ENCODE measurements at regions not wholly inside any gene's neighbourhood (a gene's known extent, or its start where the extent isn't known, plus 50 kb on each side); places are given as distances from the start of the nearest gene placed in this dataset.
"Not testable (repeated sequence)": the region's sequence is repeated elsewhere in the genome, so short reads cannot be mapped to it uniquely, and the experiment has no call there.

GRCh38 chrX:109155161-109155560 is 326.7 kb downstream of the GUCY2F start:
- TF ChIP-seq EZH2 (IDR thresholded peaks at IDR 0.05; ENCODE audit: insufficient read depth, poor library complexity, severe bottlenecking) = no peak
- no peak for TF ChIP-seq EZH2phosphoT487 (IDR thresholded peaks at IDR 0.05; ENCODE audit: insufficient read depth, low read depth)
- Histone ChIP-seq H3K79me2 (ENCODE audit: insufficient read depth) (no peaks in the 10 kb centered on the region), H2AFZ (no peak overlapping the region), H3K36me3 (ENCODE audit: low read depth) (no peaks in the 10 kb centered on the region), H3K9me3 (ENCODE audit: low read depth) (no peaks in the 10 kb centered on the region), H3K9me2 (ENCODE audit: insufficient read depth) (no peaks in the 10 kb centered on the region), H3K9ac (no peak overlapping the region), H3K4me1 (ENCODE audit: insufficient read depth) (no peaks in the 10 kb centered on the region), H3K27me3 (replicated peaks; ENCODE audit: insufficient read depth) (no peaks in the 10 kb centered on the region), H3K27ac (no peak overlapping the region), H3F3A (ENCODE audit: insufficient read depth) (no peaks in the 10 kb centered on the region), H3K4me2 (ENCODE audit: unreplicated experiment) (no peak overlapping the region), H4K20me1 (ENCODE audit: insufficient read depth) (no peaks in the 10 kb centered on the region), H3K4me3 (no peak overlapping the region)
- in situ Hi-C loops (cut with MboI) = no loop called here
- 8 to 17% methylated on average over 1 of the region's 1 CpG for WGBS, 2 experiments (ENCODE audit: low coverage in 1 of 2, low lambda C conversion rate in 2 of 2, missing lambda C conversion rate in 2 of 2)
- no peak for DNase-seq

- H3K9me2 ChIP-seq (ENCODE audit: insufficient read depth); H4K20me1 ChIP-seq (ENCODE audit: insufficient read depth); H3K27me3 ChIP-seq (replicated peaks; ENCODE audit: insufficient read depth); H3K36me3 ChIP-seq (ENCODE audit: low read depth); H2AFZ ChIP-seq; H3K4me3 ChIP-seq; H3F3A ChIP-seq (ENCODE audit: insufficient read depth); H3K4me1 ChIP-seq (ENCODE audit: insufficient read depth); H3K27ac ChIP-seq; in situ Hi-C loops (cut with MboI); H3K9me3 ChIP-seq (ENCODE audit: low read depth); H3K4me2 ChIP-seq (ENCODE audit: unreplicated experiment); H3K9ac ChIP-seq; DNase-seq; H3K79me2 ChIP-seq (ENCODE audit: insufficient read depth): not testable (repeated sequence)
- 0% methylated on average over 1 of the region's 1 CpG for WGBS, 2 experiments (ENCODE audit: low coverage in 1 of 2, low lambda C conversion rate in 2 of 2, missing lambda C conversion rate in 2 of 2)
These were observed 337.7 kb downstream of the GUCY2F start for GRCh38 chrX:109144173-109144572.

GRCh38 chrX:109140463-109140862 is 341.4 kb downstream of the GUCY2F start:
- in situ Hi-C loops (cut with MboI) = no loop called here
- no peak for DNase-seq
- Histone ChIP-seq H3K9me3 (ENCODE audit: low read depth) (no peaks in the 10 kb centered on the region), H3K36me3 (ENCODE audit: low read depth) (no peaks in the 10 kb centered on the region), H3K9ac (no peak overlapping the region), H3K4me1 (ENCODE audit: insufficient read depth) (no peaks in the 10 kb centered on the region), H4K20me1 (ENCODE audit: insufficient read depth) (no peaks in the 10 kb centered on the region), H3F3A (ENCODE audit: insufficient read depth) (no peaks in the 10 kb centered on the region), H2AFZ (no peak overlapping the region), H3K4me3 (no peak overlapping the region), H3K27ac (no peak overlapping the region), H3K9me2 (ENCODE audit: insufficient read depth) (no peaks in the 10 kb centered on the region), H3K79me2 (ENCODE audit: insufficient read depth) (no peaks in the 10 kb centered on the region), H3K27me3 (replicated peaks; ENCODE audit: insufficient read depth) (no peaks in the 10 kb centered on the region), H3K4me2 (ENCODE audit: unreplicated experiment) (no peak overlapping the region)
- no peak for TF ChIP-seq EZH2phosphoT487 (IDR thresholded peaks at IDR 0.05; ENCODE audit: insufficient read depth, low read depth)
- no peak for TF ChIP-seq EZH2 (IDR thresholded peaks at IDR 0.05; ENCODE audit: insufficient read depth, poor library complexity, severe bottlenecking)

GRCh38 chrX:109134777-109135176 is 347.1 kb downstream of the GUCY2F start:
- H3K9me2 ChIP-seq (ENCODE audit: insufficient read depth) = no peaks in the 10 kb centered on the region
- H3K4me2 ChIP-seq (ENCODE audit: unreplicated experiment) = no peak overlapping the region
- in situ Hi-C loops (cut with MboI) = no loop called here
- H3K27ac ChIP-seq = no peak overlapping the region
- H3K9ac ChIP-seq = no peak overlapping the region
- H3K79me2 ChIP-seq (ENCODE audit: insufficient read depth) = no peaks in the 10 kb centered on the region
- H3K27me3 ChIP-seq (replicated peaks; ENCODE audit: insufficient read depth) = no peaks in the 10 kb centered on the region
- no peaks in the 10 kb centered on the region for H4K20me1 ChIP-seq (ENCODE audit: insufficient read depth)
- H3F3A ChIP-seq (ENCODE audit: insufficient read depth) = no peaks in the 10 kb centered on the region
- H2AFZ ChIP-seq = no peak overlapping the region
- no peak overlapping the region for H3K4me3 ChIP-seq
- H3K36me3 ChIP-seq (ENCODE audit: low read depth) = no peaks in the 10 kb centered on the region
- no peak for DNase-seq
- no peaks in the 10 kb centered on the region for H3K9me3 ChIP-seq (ENCODE audit: low read depth)
- TF ChIP-seq EZH2phosphoT487 (IDR thresholded peaks at IDR 0.05; ENCODE audit: insufficient read depth, low read depth) = no peak
- no peak for TF ChIP-seq EZH2 (IDR thresholded peaks at IDR 0.05; ENCODE audit: insufficient read depth, poor library complexity, severe bottlenecking)
- H3K4me1 ChIP-seq (ENCODE audit: insufficient read depth) = no peaks in the 10 kb centered on the region

GRCh38 chrX:109125304-109125703 is 356.6 kb downstream of the GUCY2F start:
- Histone ChIP-seq H2AFZ (no peak overlapping the region), H3K9me3 (ENCODE audit: low read depth) (no peaks in the 10 kb centered on the region), H3K4me1 (ENCODE audit: insufficient read depth) (no peaks in the 10 kb centered on the region), H3K27ac (no peak overlapping the region), H3K9me2 (ENCODE audit: insufficient read depth) (no peaks in the 10 kb centered on the region), H3K9ac (no peak overlapping the region), H3K27me3 (replicated peaks; ENCODE audit: insufficient read depth) (no peaks in the 10 kb centered on the region), H3K4me2 (ENCODE audit: unreplicated experiment) (no peak overlapping the region), H3K4me3 (no peak overlapping the region), H3K79me2 (ENCODE audit: insufficient read depth) (no peaks in the 10 kb centered on the region), H3K36me3 (ENCODE audit: low read depth) (no peaks in the 10 kb centered on the region), H4K20me1 (ENCODE audit: insufficient read depth) (no peaks in the 10 kb centered on the region), H3F3A (ENCODE audit: insufficient read depth) (no peaks in the 10 kb centered on the region)
- TF ChIP-seq EZH2phosphoT487 (IDR thresholded peaks at IDR 0.05; ENCODE audit: insufficient read depth, low read depth) (no peak), EZH2 (IDR thresholded peaks at IDR 0.05; ENCODE audit: insufficient read depth, poor library complexity, severe bottlenecking) (no peak)
- WGBS, 2 experiments (ENCODE audit: low coverage in 1 of 2, low lambda C conversion rate in 2 of 2, missing lambda C conversion rate in 2 of 2) = 30 to 33% methylated on average over 3 of the region's 3 CpGs
- DNase-seq = no peak
- in situ Hi-C loops (cut with MboI) = no loop called here

Measured in GM23248 (cell line).